ENCODE measurements at regions not wholly inside any gene's neighbourhood (a gene's known extent, or its start where the extent isn't known, plus 50 kb on each side); places are given as distances from the start of the nearest gene placed in this dataset.
A peak's percentile ranks its signal among the peaks of the same experiment; 100 is the strongest.

DNA sequence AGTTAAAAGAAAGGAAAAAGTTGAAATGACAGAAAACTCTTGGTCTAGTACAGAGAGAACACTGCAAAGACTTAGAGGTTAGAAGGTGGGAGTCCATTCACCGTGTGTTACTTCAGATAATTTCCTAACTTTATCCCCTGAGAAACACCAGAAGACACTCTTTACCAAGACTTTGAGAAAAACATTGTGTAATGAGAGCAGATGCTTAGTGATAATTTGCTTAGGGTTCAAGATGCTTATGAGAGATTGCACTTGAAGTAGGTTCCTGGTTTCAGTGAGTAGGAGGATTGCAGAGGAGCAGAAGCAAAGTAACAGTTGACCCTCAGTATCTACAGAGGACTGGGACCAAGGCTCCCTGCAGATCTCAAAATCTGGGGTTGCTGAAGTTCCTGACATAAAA lies 594.1 kb downstream of the NR2F2 start:
- peaks cover 2% of the 10 kb centered on the region for H3K9me3 ChIP-seq (replicated peaks)
- no peak overlapping the region for H3K4me3 ChIP-seq
- no peaks in the 10 kb centered on the region for H3K36me3 ChIP-seq
- no peak for TF ChIP-seq CTCF (IDR thresholded peaks at IDR 0.05; ENCODE audit: borderline replicate concordance)
- DNase-seq: no peak
- H3K27me3 ChIP-seq (ENCODE audit: low read depth): no peaks in the 10 kb centered on the region
- no peak overlapping the region for H3K27ac ChIP-seq (replicated peaks)
- no peaks in the 10 kb centered on the region for H3K4me1 ChIP-seq
- intact Hi-C loops (cut with micrococcal nuclease): no loop called here

GRCh38 chr15:96947296-96948229 lies 617.1 kb downstream of the NR2F2 start:
- H3K4me1 ChIP-seq: no peaks in the 10 kb centered on the region
- no peaks in the 10 kb centered on the region for H3K36me3 ChIP-seq
- DNase-seq: no peak
- no peaks in the 10 kb centered on the region for H3K9me3 ChIP-seq (replicated peaks)
- H3K4me3 ChIP-seq: peak overlapping the region; percentile 38
- intact Hi-C loops (cut with micrococcal nuclease): no loop called here
- no peak for TF ChIP-seq CTCF (IDR thresholded peaks at IDR 0.05; ENCODE audit: borderline replicate concordance)
- H3K27ac ChIP-seq (replicated peaks): no peak overlapping the region
- H3K27me3 ChIP-seq (ENCODE audit: low read depth): peaks cover 62% of the 10 kb centered on the region

DNA sequence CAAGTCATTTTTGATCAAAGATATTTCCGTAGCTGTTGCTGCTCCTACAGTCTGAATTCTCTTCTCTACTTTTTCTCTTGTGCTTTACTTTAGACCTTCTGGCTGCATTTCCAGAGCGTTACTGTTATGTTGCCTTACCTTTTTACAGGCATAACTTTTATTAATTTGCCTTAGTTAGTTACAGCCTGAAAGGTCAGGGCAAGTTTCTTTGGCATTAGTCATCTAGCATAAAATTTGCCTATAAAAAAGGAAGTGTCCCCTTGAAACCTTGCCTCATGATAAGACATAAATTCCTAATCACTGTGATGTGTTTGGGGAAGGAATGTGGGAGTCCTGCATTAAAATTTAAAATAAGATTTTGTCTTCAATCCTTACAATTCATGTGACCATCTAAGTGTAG lies 618.5 kb downstream of the NR2F2 start:
- H3K36me3 ChIP-seq: no peaks in the 10 kb centered on the region
- no peak overlapping the region for H3K27ac ChIP-seq (replicated peaks)
- H3K4me1 ChIP-seq: no peaks in the 10 kb centered on the region
- H3K4me3 ChIP-seq: no peak overlapping the region
- H3K27me3 ChIP-seq (ENCODE audit: low read depth): peaks cover 62% of the 10 kb centered on the region
- H3K9me3 ChIP-seq (replicated peaks): no peaks in the 10 kb centered on the region
- DNase-seq: no peak
- TF ChIP-seq CTCF (IDR thresholded peaks at IDR 0.05; ENCODE audit: borderline replicate concordance): no peak
- intact Hi-C loops (cut with micrococcal nuclease): no loop called here

DNA sequence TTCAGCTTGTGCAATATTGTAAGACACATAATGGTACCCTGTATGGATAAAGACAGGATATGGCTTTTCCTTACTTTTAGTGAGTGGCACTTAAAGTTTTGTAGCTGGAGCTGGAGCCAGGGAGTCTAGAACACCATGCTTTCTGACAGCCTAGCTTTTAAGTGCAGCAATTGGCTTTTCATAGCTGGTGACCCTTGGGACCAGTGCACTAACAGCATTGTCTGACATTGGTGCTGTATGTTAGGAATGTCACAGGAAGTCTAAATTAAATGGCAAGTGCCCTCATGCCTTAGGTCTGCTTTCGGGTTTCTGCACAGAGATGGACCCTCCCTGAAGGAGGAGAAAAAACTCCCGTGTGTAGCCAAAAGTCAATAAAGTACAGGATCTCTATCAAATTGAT lies 628.2 kb downstream of the NR2F2 start:
- no peak for DNase-seq
- Histone ChIP-seq H3K27ac (replicated peaks) (no peak overlapping the region), H3K9me3 (replicated peaks) (no peaks in the 10 kb centered on the region), H3K27me3 (ENCODE audit: low read depth) (peaks cover 17% of the 10 kb centered on the region), H3K4me3 (no peak overlapping the region), H3K36me3 (no peaks in the 10 kb centered on the region), H3K4me1 (no peaks in the 10 kb centered on the region)
- TF ChIP-seq CTCF (IDR thresholded peaks at IDR 0.05; ENCODE audit: borderline replicate concordance): no peak
- intact Hi-C loops (cut with micrococcal nuclease): no loop called here

GRCh38 chr15:96959501-96959900 lies 629.0 kb downstream of the NR2F2 start:
- Histone ChIP-seq H3K9me3 (replicated peaks) (no peaks in the 10 kb centered on the region), H3K27ac (replicated peaks) (no peak overlapping the region), H3K4me1 (no peaks in the 10 kb centered on the region), H3K36me3 (no peaks in the 10 kb centered on the region), H3K4me3 (no peak overlapping the region), H3K27me3 (ENCODE audit: low read depth) (peaks cover 17% of the 10 kb centered on the region)
- no peak for DNase-seq
- TF ChIP-seq CTCF (IDR thresholded peaks at IDR 0.05; ENCODE audit: borderline replicate concordance): no peak
- intact Hi-C loops (cut with micrococcal nuclease): no loop called here
